ENCODE measurements at regions not wholly inside any gene's neighbourhood (a gene's known extent, or its start where the extent isn't known, plus 50 kb on each side); places are given as distances from the start of the nearest gene placed in this dataset.

DNA sequence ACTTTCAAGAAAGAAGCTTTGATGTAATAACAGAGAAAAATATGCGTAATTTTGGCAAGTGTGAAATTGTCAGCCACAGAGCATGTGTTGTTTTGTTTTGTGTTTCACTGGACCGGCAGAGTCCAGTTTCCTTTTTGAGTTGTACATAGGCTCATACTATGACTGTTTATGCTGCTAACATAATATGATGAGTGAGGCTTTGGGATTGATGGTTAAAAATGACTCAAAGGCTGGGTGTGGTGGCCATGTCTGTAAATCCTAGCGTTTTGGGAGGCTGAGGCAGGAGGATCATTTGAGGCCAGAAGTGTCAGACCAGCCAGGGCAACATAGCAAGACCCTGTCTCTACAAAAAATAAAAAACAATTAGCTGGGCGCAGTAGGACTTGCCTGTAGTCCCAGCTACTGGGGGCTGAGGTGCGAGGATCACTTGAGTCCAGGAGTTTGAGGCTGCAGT lies 487.9 kb downstream of the PCNX1 start:
- TF ChIP-seq POLR2A (IDR thresholded peaks at IDR 0.05) = no peak
- TF ChIP-seq CTCF (IDR thresholded peaks at IDR 0.05) = no peak
- H3K4me3 ChIP-seq = no peak overlapping the region
- H3K27ac ChIP-seq = no peak overlapping the region
- no peak for DNase-seq
- H3K27me3 ChIP-seq = no peaks in the 10 kb centered on the region
- intact Hi-C loops (cut with DNase I; ENCODE audit: low total_unique reads) = no loop called here
- H3K36me3 ChIP-seq = no peaks in the 10 kb centered on the region
- no peaks in the 10 kb centered on the region for H3K4me1 ChIP-seq
- no peaks in the 10 kb centered on the region for H3K9me3 ChIP-seq

DNA sequence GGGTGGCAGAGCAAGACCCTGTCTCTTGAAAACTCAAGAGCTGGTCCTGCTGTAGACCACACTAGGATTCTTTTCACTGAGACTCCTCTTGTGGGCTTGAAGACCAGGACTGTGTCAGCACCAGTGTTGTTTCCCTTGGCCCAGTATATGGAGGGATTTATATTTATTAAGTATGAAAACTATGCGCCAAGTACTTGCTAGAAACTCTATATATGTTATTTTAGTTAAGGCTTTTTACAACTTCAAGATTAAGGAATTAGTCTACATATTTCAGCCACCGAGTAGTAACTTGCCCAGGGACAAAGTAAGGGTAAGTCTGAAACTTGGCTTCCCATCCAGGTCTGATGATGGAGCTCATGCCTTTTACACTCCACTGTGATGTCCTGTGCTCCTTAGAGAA lies 488.4 kb downstream of the PCNX1 start:
- no peaks in the 10 kb centered on the region for H3K27me3 ChIP-seq
- no peak for TF ChIP-seq CTCF (IDR thresholded peaks at IDR 0.05)
- TF ChIP-seq POLR2A (IDR thresholded peaks at IDR 0.05) = no peak
- intact Hi-C loops (cut with DNase I; ENCODE audit: low total_unique reads) = no loop called here
- no peak overlapping the region for H3K27ac ChIP-seq
- H3K9me3 ChIP-seq = no peaks in the 10 kb centered on the region
- H3K36me3 ChIP-seq = no peaks in the 10 kb centered on the region
- H3K4me1 ChIP-seq = no peaks in the 10 kb centered on the region
- DNase-seq = no peak
- no peak overlapping the region for H3K4me3 ChIP-seq

DNA sequence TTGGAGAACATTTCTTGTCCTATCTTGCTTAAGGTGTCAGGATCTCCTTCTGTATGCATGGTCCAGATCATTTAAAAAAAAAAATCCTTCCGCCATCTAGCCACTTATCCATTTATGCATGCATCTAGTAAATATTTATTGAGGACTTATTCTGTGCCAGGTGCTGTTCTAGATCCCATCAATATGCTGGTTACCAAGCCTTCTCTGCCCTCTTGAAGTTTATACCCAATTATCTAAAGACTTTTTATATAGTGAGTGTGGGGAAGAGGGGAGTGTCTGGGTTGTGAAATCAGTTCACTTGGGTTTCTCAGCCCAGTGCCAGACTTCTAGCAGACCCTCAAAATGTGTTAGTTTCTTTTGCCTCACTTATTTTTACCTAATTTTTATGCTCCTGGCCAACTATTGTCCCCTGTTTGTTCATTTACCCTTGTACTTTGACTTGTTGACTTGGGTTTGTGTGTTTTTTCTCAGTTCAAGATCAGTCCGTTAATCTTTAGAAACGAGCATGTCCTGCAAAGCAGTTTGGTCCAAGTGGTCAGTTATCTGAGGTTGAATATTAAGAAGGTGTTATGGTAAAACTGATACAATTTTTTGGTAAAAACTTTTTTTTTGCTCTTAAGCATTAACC lies 488.9 kb downstream of the PCNX1 start:
- intact Hi-C loops (cut with DNase I; ENCODE audit: low total_unique reads) = no loop called here
- Histone ChIP-seq H3K27me3 (no peaks in the 10 kb centered on the region), H3K9me3 (no peaks in the 10 kb centered on the region), H3K4me3 (no peak overlapping the region), H3K36me3 (no peaks in the 10 kb centered on the region), H3K4me1 (no peaks in the 10 kb centered on the region), H3K27ac (no peak overlapping the region)
- TF ChIP-seq CTCF (IDR thresholded peaks at IDR 0.05) (no peak), POLR2A (IDR thresholded peaks at IDR 0.05) (no peak)
- DNase-seq = no peak

GRCh38 chr14:71397371-71397770 lies 490.1 kb downstream of the PCNX1 start:
- Histone ChIP-seq H3K27ac (no peak overlapping the region), H3K27me3 (no peaks in the 10 kb centered on the region), H3K4me3 (no peak overlapping the region), H3K36me3 (no peaks in the 10 kb centered on the region), H3K9me3 (no peaks in the 10 kb centered on the region), H3K4me1 (no peaks in the 10 kb centered on the region)
- intact Hi-C loops (cut with DNase I; ENCODE audit: low total_unique reads) = no loop called here
- TF ChIP-seq POLR2A (IDR thresholded peaks at IDR 0.05) (no peak), CTCF (IDR thresholded peaks at IDR 0.05) (no peak)
- DNase-seq = no peak

DNA sequence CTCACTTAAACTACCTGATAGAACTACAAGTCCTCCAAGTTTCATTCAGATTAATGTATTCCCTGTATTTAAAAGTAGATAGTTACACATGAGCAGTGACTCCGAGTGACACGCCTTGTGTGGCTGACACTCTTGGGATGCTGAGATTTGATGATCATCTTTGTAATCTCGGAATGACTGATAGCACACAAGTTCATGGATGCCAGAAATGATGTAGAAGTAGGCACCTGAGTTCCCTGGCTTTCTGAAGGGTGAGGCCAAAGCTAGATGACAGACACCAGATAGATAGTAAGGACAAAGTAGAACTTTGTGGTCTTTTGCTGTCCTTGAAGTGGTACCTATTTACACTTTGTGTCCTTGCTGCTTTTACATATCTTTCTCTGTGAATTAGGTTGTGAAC lies 491.2 kb downstream of the PCNX1 start:
- TF ChIP-seq POLR2A (IDR thresholded peaks at IDR 0.05) (no peak), CTCF (IDR thresholded peaks at IDR 0.05) (no peak)
- intact Hi-C loops (cut with DNase I; ENCODE audit: low total_unique reads) = no loop called here
- H3K4me1 ChIP-seq = no peaks in the 10 kb centered on the region
- H3K27me3 ChIP-seq = no peaks in the 10 kb centered on the region
- H3K36me3 ChIP-seq = no peaks in the 10 kb centered on the region
- no peak for DNase-seq
- no peak overlapping the region for H3K4me3 ChIP-seq
- H3K9me3 ChIP-seq = no peaks in the 10 kb centered on the region
- H3K27ac ChIP-seq = no peak overlapping the region

Measured in uterus (tissue), 3 donors.